Esophagus squamous epithelium (tissue), 5 donors: ENCODE measurements at regions not wholly inside any gene's neighbourhood (a gene's known extent, or its start where the extent isn't known, plus 50 kb on each side); places are given as distances from the start of the nearest gene placed in this dataset.

Experiments used
- DNase-seq: peaks from one replicate; lab custom pipeline; 2025; lab: John Stamatoyannopoulos, UW
- H3K27ac ChIP-seq, 4 donors: fragments of 200-600 bp; sonication (generic); one replicate each; pipeline ENCODE4 v1.5.1; 2016 to 2019; ENCODE audit warnings: mild to moderate bottlenecking in 1 of 4
- H3K27me3 ChIP-seq, 4 donors: fragments of 200-600 bp; sonication (generic); 1 replicate in 3 of 4; 2 replicates in 1 of 4; pipeline versions ENCODE4 v1.5.1 to v1.6.0; 2017 to 2021; ENCODE audit warnings: antibody characterized with exemption in 1 of 4
- H3K36me3 ChIP-seq, 3 donors: fragments of 200-600 bp; sonication (generic); one replicate each; pipeline ENCODE4 v1.5.1; 2016 to 2019
- H3K4me1 ChIP-seq, 3 donors: fragments of 200-600 bp; sonication (generic); one replicate each; pipeline ENCODE4 v1.5.1; 2017 to 2019
- H3K4me3 ChIP-seq, 4 donors: fragments of 200-600 bp; sonication (generic); 1 replicate in 3 of 4; 2 replicates in 1 of 4; pipeline ENCODE4 v1.5.1; 2016 to 2019; ENCODE audit warnings: mild to moderate bottlenecking in 2 of 4, moderate library complexity in 1 of 4
- H3K9me3 ChIP-seq, 3 donors: fragments of 200-600 bp; sonication (generic); one replicate each; pipeline ENCODE4 v1.5.1; 2016 to 2019
- POLR2A ChIP-seq, 4 donors: fragments of 450-650 bp; IDR thresholded peaks; one replicate each; pipeline ENCODE4 v1.6.1; 2017; ENCODE audit warnings: antibody characterized with exemption in 4 of 4, mild to moderate bottlenecking in 4 of 4, moderate library complexity in 3 of 4
- WGBS, 2 donors: methylation state at CpG; one replicate each; pipeline ENCODE4 v1.1.5; 2018; 5-methylcytosine and 5-hydroxymethylcytosine counted together
- intact Hi-C: fragments of 100-400 bp; cut with DNase I; formaldehyde crosslinking; loops from one replicate; pipeline ENCODE4 v1.15.0; 2022
- small RNA-seq, 4 donors: library from RNA; depleted of rRNA; stranded (forward); fragments of <200 nt; gene quantifications; one replicate each; pipeline ENCODE3, GENCODE V24; 2016
- TF ChIP-seq, protein P1 (sequence below), 6 experiments: fragments of 450-650 bp in 4 of 6; fragments of 200-600 bp in 2 of 6; sonication (generic) in 2 of 6; IDR thresholded peaks; one replicate each; pipeline ENCODE4 v1.5.1; 2016 to 2019; ENCODE audit warnings: antibody characterized with exemption in 6 of 6, mild to moderate bottlenecking in 4 of 6, moderate library complexity in 4 of 6
- donor health status: DM: yes; HTN: yes; CAD: no.

DNA sequence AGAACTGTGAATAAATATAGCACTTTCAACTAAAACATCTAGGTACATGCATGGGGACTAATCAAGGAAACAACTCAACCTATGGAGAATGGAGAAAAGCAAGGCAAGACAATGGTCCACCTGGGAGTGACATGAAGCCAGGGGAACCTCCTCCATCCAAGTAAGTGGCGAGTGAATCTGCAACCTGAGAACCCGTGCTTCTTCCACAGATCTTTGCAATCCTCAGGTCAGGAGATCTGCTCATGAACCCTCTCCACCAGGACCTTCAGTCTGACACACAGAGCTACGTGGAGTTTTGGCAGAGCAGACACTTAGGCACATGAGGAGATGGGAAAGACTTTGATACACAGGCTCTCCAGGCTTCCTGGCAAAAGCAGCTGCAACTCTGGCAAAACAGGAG, 58.8 kb upstream of the KHDRBS2 start:
- TF ChIP-seq POLR2A (IDR thresholded peaks at IDR 0.05) = no peak
- TF ChIP-seq, protein P1, sequence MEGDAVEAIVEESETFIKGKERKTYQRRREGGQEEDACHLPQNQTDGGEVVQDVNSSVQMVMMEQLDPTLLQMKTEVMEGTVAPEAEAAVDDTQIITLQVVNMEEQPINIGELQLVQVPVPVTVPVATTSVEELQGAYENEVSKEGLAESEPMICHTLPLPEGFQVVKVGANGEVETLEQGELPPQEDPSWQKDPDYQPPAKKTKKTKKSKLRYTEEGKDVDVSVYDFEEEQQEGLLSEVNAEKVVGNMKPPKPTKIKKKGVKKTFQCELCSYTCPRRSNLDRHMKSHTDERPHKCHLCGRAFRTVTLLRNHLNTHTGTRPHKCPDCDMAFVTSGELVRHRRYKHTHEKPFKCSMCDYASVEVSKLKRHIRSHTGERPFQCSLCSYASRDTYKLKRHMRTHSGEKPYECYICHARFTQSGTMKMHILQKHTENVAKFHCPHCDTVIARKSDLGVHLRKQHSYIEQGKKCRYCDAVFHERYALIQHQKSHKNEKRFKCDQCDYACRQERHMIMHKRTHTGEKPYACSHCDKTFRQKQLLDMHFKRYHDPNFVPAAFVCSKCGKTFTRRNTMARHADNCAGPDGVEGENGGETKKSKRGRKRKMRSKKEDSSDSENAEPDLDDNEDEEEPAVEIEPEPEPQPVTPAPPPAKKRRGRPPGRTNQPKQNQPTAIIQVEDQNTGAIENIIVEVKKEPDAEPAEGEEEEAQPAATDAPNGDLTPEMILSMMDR (IDR thresholded peaks at IDR 0.05) = no peak
- intact Hi-C loops = no loop called here
- H3K4me3 ChIP-seq = no peak overlapping the region
- no peaks in the 10 kb centered on the region for H3K27me3 ChIP-seq
- no peaks in the 10 kb centered on the region for H3K4me1 ChIP-seq
- no peak overlapping the region for H3K27ac ChIP-seq
- 48 to 59% methylated on average over 2 to 3 of the region's 3 CpGs for WGBS, 2 donors
- no peaks in the 10 kb centered on the region for H3K36me3 ChIP-seq
- H3K9me3 ChIP-seq = peaks cover 0 to 5% (median 0%) of the 10 kb centered on the region in 3 donors
- DNase-seq = no peak

DNA sequence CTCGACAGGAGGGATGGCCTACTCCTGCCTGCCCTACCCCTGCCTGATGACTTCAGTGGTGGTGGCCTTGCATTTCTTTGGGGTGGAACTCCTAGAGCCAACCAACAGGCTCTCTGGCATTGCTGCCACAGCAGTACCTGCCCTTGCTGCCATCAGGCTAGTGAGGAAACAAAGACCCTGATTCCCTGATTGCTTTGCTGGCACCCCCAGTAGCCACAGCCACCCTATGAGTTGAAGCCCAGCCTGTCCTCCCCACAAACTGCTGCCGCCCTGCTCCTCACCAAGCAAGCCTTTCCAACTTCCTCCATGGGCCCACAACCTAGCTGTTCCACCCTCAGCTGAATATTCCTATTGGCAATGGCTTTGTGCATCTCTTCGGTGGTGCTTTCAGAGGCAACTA, 52.5 kb upstream of the KHDRBS2 start:
- Histone ChIP-seq H3K36me3 (no peaks in the 10 kb centered on the region), H3K9me3 (peaks cover 0 to 16% (median 0%) of the 10 kb centered on the region in 3 donors), H3K4me1 (no peaks in the 10 kb centered on the region), H3K27ac (no peak overlapping the region), H3K27me3 (no peaks in the 10 kb centered on the region), H3K4me3 (no peak overlapping the region)
- DNase-seq = no peak
- 77 to 83% methylated on average over 3 of the region's 3 CpGs for WGBS, 2 donors
- intact Hi-C loops = no loop called here
- TF ChIP-seq, protein P1 (IDR thresholded peaks at IDR 0.05) = no peak
- no peak for TF ChIP-seq POLR2A (IDR thresholded peaks at IDR 0.05)

Small RNAs in the stretch of these regions (small RNA-seq; reads per million reads assigned to genes)
- gene AL355375.2 = 0 to 0.14 (median 0) reads per million in 4 donors
